Fibroblast of villous mesenchyme (primary cell): ENCODE measurements at regions not wholly inside any gene's neighbourhood (a gene's known extent, or its start where the extent isn't known, plus 50 kb on each side); places are given as distances from the start of the nearest gene placed in this dataset.

Source experiments
- DNase-seq: peaks from one replicate; pipeline ENCODE4 v3.0.0-alpha.2; 2010; ENCODE audit warnings: low read depth
- H3K4me3 ChIP-seq: 2 replicates; pipeline ENCODE4 v1.5.1; 2011; ENCODE audit warnings: low read depth, mild to moderate bottlenecking, low read length
- TF ChIP-seq, protein P1 (sequence below): IDR thresholded peaks from 2 replicates; pipeline ENCODE4 v1.5.1; 2012; ENCODE audit warnings: low read depth, mild to moderate bottlenecking, low read length; ENCODE audit not compliant: insufficient read depth

DNA sequence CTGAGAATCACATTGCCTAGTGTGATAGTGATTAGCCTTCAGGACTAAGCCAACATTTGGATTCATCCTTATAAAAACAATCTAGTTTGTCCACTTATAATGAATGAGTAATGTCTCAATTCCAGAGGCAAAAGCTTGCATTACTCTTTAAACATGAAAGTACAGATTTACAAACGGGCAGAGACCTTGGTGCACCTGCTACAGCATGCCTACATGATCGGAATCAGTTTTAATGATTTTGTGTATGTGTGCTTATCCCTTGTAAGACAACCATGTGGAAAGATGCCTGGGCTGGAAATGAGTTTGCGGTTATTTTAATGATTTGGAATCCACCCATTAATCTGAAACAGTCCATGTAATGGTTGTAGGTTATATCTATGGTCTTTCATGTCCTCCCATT lies 572.7 kb downstream of the KLHL13 start:
- DNase-seq, result no peak
- H3K4me3 ChIP-seq, result no peak overlapping the region
- TF ChIP-seq, protein P1, sequence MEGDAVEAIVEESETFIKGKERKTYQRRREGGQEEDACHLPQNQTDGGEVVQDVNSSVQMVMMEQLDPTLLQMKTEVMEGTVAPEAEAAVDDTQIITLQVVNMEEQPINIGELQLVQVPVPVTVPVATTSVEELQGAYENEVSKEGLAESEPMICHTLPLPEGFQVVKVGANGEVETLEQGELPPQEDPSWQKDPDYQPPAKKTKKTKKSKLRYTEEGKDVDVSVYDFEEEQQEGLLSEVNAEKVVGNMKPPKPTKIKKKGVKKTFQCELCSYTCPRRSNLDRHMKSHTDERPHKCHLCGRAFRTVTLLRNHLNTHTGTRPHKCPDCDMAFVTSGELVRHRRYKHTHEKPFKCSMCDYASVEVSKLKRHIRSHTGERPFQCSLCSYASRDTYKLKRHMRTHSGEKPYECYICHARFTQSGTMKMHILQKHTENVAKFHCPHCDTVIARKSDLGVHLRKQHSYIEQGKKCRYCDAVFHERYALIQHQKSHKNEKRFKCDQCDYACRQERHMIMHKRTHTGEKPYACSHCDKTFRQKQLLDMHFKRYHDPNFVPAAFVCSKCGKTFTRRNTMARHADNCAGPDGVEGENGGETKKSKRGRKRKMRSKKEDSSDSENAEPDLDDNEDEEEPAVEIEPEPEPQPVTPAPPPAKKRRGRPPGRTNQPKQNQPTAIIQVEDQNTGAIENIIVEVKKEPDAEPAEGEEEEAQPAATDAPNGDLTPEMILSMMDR, result no peak

DNA sequence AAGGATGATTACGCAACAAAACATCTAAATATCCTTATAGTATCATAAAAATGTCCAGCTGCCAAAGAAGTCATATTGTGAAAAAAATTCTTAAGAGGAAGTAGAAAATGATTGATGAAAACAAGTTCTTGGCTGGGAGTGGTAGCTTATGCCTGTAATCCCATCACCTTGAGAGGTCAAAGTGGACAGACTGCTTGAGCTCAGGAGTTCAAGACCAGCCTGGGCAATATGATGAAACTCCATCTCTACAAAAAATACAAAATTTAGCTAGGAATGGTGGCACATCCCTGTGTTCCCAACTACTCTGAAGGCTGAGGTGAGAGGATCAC lies 577.6 kb downstream of the KLHL13 start:
- H3K4me3 ChIP-seq, result no peak overlapping the region
- no peak for DNase-seq
- TF ChIP-seq, protein P1, result no peak

DNA sequence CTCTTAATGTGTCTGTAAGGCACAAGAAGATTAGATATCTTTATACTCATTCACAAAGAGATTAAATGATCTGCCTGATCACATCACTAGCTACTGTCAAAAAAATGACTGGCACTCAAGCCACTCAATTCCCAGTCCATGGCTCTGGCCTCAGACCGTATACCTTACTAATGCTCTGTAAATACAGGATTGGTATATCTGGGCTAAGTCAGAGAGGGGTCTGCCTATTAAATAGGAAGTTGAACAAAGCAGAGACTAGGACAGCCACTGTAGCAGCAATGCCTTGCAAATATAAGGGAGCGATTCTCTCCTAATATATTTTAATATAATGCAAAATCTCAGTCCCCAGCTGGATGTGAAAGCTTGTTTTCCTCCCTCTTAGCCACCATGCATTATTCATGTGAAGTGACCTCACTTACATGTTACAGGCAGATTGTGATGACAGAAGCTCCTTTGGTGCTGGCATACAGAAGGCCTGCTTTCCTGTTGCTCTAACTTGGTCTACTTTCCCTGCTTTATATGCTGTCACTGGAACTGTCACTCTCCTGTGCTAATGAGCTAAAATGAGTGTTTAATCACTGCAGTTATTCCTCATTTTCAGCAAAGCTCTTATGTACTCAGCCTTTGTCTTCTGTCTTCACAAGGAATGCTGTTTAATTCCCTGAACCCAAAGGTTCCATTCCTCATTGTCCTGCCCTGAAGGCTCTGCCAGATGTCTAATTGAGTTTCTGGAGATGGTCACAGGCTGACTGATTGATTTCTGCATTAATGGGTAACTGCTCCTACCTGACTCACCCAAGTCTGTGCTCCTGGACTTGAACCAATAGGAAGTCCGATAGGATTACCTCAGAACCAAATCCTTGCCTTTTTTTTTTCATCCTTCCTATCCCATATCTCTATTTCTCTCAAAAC lies 578.2 kb downstream of the KLHL13 start:
- TF ChIP-seq, protein P1, result no peak
- no peak overlapping the region for H3K4me3 ChIP-seq
- no peak for DNase-seq

DNA sequence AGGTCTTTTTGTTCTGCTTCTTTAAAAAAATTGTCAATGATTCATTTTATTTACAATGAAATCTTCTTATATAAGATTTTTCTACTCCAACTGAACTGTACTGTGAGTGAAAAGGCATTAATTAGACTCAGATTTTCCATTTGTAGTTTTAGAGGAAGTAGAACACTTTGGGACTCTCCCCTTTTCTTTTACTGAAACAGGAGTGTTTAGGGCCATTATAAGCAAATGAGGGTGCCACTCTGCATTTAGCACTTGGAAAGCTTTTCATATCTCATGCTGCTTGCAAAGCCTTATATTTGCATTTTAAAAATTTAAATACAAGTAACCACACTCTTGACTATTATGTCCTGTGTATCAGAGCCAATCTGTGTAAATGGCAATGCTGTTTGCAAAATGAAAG lies 584.3 kb downstream of the KLHL13 start:
- DNase-seq, result no peak
- no peak overlapping the region for H3K4me3 ChIP-seq
- TF ChIP-seq, protein P1, result no peak

DNA sequence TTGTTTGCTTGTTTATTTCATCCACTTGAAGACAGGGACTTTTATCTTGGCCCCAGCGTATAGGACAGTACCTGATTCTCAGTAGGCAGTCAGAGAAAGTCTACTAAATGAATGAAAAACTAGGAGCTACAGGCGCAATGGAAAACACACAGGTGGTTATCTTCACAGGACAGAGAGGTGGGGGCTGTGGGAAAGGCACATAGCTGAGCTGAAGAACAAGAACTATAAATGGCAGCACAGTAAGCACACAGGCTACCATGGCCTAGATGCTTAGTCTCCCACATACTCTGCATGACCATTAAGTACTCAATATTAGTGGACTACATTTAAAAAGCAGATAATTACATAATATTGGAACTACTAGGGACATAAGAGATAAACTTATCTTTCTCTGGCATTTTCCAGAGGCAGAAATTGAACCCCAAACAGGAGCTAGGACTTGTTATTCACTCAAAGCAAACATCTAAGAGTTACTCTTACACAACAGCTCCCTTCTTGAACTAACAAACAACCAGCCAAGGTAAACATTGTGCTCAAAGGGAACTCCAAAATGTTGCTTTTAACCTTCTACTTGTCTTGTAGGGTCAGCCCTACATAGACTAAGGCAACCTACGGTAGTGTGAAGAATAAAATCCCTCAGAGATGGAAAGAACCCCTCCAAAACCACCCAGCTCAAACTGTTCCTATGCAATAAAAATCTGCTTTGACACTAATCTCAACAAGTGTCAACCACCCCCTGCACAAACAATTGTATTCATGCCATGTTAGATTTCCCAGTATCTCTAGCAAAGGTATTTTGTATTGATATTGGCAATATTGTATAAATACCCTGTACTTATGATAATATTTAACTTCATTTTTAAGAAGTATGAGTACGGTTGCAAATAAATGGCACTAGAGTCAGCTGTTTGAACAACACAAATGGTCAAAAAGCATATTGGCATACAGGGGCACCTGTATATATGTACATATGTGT lies 593.6 kb downstream of the KLHL13 start:
- no peak for DNase-seq
- H3K4me3 ChIP-seq, result no peak overlapping the region
- TF ChIP-seq, protein P1, result no peak

DNA sequence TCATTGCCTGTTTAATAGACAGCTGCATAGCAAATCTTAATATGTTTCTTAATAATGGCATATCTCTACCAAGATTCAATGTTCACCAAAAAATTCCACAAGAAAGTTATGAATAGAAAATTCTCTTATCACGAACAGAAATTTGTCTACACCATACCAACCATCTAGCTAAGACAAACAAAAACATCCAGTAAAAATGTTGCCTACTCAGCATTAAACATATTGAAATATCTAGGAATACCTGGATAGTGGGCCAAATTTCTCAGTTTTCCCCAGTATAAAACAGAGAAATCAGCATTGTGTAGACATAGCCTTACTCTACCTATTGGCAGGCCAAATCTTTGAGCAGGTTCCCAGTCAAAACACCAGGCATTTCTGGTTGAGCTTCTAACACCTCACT lies 598.6 kb downstream of the KLHL13 start:
- no peak for DNase-seq
- H3K4me3 ChIP-seq, result no peak overlapping the region
- TF ChIP-seq, protein P1, result no peak
